Activated CD4-positive, alpha-beta T cell treated with anti-CD3 and anti-CD28 coated beads for 24 hours (primary cell): ENCODE measurements at regions not wholly inside any gene's neighbourhood (a gene's known extent, or its start where the extent isn't known, plus 50 kb on each side); places are given as distances from the start of the nearest gene placed in this dataset.
"Not testable (repeated sequence)": the region's sequence is repeated elsewhere in the genome, so short reads cannot be mapped to it uniquely, and the experiment has no call there.

Experiments
- DNase-seq, 2 donors: peaks; one replicate each; pipeline ENCODE4 v3.0.0-alpha.2; 2020; ENCODE audit warnings: low read depth in 2 of 2

DNA sequence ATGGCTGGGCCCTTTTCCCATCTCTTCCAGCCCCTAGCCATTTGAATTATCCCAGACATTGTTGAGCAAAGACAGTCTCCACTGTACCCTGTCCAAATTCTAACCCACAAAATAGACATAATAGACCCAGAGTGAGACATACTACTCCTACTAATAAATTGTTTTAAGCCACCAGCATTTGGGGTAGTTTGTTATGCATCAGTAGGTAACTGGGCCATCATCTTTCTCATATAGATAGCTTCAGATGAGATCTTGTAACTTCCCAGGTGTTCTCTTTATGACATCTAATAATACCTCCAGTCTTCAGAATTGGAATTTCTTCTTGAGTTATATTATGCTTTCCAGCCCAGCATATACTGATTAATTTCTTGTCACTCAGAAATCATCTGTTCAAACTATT is 117.2 kb upstream of the OTUD4 start:
- no peak for DNase-seq

- DNase-seq = no peak
Observed at GRCh38 chr4:145295547-145295946, 115.2 kb upstream of the OTUD4 start.

DNA sequence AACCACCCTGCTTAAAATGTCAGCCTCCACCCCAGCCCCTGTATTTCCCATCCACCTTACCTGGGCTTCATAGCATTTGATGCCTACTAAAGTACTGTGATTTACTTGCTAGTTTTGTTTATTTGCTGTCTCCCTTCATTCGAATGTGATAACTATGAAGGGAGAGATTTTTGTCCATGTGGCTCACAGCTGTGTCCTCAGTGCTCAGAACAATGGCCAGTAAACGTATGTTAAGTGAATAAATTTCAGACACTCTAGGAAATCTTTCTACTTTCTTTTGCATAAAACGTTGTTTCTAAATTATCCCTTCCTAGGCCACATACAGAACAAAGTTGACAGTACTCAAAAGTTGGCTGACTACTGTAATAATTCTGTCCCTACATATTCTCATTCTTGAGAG is 114.7 kb upstream of the OTUD4 start:
- no peak for DNase-seq

GRCh38 chr4:145293658-145294057 is 113.3 kb upstream of the OTUD4 start:
- DNase-seq = no peak

DNA sequence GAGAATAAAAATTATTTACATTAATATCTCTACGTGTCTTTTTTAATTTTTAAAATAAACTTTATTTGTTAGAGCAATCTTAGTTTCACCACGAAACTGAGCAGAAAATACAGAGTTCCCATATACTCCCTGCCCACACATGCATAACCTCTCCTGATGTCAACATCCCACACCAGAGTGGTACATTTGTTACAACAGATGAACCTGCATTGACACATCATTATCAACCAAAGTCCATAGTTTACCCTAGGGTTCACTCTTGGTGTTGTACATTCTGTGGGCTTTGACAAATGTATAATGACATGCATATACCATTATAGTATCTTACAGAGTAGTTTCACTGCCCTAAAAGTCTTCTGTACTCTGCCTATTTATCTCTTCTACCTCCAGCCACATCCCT is 110.6 kb upstream of the OTUD4 start:
- no peak for DNase-seq

DNA sequence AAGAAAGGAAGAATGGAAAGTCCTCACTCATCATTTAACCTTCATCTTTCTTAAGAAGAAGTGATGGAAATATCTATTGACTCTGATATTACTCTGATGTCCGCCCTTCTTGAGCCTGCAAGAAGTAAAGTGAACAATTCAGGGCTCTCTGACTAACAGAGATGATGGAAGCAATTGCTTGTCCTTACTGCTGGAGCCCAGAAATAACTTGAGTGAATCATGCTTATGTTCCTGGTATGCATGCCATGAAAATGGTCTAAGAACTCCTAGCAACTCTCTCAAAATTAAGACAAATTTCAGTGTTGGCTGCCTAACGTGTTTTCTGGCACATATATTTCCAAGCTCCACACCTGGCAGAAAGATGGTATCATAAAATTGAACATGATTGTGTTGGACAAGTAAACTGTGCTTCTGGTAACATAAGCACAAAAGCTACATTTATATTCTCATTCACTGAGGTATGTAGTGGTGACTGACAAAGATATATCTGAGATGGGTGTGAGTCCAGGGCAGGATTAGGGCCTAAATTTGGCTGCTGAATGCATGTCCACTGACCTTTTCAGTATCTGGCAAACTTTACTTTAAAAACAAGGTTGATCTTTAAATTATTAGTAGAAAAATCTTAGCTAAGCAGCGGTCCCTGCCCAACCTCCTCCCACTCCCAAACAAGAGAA is 109.2 kb upstream of the OTUD4 start:
- DNase-seq = no peak

- DNase-seq = no peak
Observed at GRCh38 chr4:145287351-145287750, 107.0 kb upstream of the OTUD4 start.

GRCh38 chr4:145285928-145286327 is 105.5 kb upstream of the OTUD4 start:
- DNase-seq = no peak

DNA sequence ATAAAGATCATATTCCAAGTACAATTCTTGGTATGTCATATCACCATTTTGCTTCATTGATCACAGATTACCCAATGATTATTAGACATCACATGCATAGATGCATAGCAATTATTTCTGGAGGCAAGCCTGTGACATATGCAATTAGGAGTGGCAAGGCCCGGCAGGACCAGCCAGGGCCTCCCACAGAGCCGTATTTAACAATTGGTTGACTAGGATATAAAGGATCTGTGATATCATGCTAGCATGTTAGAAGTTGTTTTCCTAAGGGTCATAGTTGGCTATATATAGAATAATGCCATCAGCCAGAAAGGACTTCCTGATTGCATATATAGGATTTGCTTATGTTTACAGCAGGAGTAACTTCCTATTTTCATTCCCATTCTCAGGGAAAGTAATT is 103.5 kb upstream of the OTUD4 start:
- DNase-seq = no peak

GRCh38 chr4:145281951-145282350 is 101.6 kb upstream of the OTUD4 start:
- no peak for DNase-seq

DNA sequence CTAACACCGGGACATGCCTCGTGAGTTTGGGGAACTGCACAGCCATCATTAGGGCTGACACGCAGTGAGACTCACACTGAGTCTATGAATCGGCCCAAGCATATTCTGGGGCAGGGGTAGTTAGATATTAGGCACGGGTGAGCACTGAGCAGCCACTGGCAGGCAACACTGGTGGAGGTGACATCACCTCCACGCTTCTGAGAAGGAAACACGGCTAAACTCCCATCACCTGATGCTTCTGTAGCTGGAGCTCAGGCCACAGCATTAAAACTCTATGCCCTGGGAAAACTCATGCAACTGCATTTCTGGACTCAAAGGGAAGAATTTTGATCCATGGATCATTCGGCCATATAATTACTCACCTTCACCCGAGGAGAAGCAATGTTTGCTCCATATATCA is 100.8 kb upstream of the OTUD4 start:
- no peak for DNase-seq

- DNase-seq = no peak
Observed at GRCh38 chr4:145280541-145280940, 100.2 kb upstream of the OTUD4 start.

- DNase-seq = no peak
Observed at GRCh38 chr4:145279122-145279960, 99.0 kb upstream of the OTUD4 start.

- no peak for DNase-seq
Observed at GRCh38 chr4:145278341-145279121, 98.1 kb upstream of the OTUD4 start.

DNA sequence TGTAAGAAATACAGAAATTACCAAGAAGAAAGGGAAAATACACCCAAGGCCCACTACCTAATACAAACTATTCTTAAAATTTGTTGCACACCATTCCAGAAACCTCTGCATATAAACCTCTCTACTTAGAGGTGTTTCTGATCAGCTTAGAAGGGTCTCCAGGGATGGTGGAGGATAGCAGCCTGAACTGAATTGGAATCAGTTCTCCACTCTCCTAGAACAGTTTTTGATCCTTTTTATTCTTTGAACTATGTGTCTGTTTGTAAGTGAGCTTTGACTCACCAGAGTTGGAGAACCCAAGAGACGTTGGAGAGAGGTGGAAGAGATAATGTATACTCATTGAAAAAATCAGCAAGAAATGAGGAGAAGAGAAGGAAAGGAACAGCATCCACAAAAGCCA is 96.6 kb upstream of the OTUD4 start:
- no peak for DNase-seq

DNA sequence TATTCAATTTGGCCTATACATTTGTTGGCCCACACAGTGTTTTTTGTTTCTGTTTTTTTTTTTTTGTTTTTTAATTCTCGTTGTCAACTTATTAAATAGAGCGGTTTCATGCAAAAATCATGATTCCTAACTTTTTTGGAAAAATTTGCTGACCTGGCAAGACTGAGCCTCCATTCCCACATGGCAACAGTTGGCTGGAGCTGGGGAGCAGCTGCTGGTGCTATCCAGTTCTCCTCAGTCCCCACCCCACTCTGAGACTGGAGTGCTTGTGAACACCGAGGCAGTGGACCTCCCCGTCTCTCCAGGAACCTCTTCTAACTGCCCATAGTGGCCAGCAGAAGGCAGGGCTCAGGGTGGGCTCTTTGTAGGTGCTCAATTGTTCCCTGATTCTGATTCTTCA is 95.7 kb upstream of the OTUD4 start:
- no peak for DNase-seq

DNA sequence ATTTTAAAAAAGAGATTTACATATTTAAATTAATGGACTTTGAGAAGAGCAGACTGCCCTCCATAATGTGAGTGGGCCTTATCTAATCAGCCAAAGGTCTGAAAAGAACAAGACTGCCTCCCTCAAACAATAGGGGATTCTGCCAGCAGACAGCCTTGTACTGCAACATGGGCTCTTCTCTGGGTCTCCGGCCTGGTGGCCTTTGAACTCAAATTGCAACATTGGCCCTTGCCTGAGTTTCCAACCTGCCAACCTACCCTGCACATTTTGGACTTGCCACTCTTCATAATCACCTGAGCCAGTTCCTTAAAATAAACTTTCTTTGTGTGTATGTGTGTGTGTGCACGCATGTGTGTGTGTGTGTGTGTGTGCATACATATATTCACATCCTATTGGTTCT is 90.8 kb upstream of the OTUD4 start:
- DNase-seq = no peak

DNA sequence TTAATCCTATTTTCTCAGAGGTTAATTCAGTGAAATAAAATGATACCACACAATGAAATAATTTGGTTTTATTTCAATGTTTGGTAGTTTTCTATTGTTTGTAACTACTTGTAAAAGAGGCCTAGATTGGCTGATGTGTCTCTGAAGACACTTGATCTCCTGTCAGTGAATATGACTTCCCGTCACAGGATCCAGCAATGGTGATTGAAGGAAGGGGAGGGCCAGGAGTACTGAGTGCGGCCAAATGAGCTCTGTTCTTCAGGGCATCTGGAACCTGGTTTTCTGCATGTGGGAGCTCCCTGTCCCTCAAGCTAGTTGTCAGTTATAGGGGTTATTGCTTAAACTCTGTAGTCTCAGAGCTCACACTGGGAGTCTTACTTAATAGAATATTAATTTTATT is 86.5 kb upstream of the OTUD4 start:
- DNase-seq = no peak

- no peak for DNase-seq
Observed at GRCh38 chr4:145260091-145260490, 79.7 kb upstream of the OTUD4 start.

- not testable (repeated sequence) for DNase-seq
Observed at GRCh38 chr4:145255311-145255710, 74.9 kb upstream of the OTUD4 start.

- DNase-seq = no peak
Observed at GRCh38 chr4:145252190-145252589, 71.8 kb upstream of the OTUD4 start.

GRCh38 chr4:145251391-145251790 is 71.0 kb upstream of the OTUD4 start:
- no peak for DNase-seq

- DNase-seq = no peak
Observed at GRCh38 chr4:145248971-145249370, 68.6 kb upstream of the OTUD4 start.
